ENCODE measurements at regions not wholly inside any gene's neighbourhood (a gene's known extent, or its start where the extent isn't known, plus 50 kb on each side); places are given as distances from the start of the nearest gene placed in this dataset.

DNA sequence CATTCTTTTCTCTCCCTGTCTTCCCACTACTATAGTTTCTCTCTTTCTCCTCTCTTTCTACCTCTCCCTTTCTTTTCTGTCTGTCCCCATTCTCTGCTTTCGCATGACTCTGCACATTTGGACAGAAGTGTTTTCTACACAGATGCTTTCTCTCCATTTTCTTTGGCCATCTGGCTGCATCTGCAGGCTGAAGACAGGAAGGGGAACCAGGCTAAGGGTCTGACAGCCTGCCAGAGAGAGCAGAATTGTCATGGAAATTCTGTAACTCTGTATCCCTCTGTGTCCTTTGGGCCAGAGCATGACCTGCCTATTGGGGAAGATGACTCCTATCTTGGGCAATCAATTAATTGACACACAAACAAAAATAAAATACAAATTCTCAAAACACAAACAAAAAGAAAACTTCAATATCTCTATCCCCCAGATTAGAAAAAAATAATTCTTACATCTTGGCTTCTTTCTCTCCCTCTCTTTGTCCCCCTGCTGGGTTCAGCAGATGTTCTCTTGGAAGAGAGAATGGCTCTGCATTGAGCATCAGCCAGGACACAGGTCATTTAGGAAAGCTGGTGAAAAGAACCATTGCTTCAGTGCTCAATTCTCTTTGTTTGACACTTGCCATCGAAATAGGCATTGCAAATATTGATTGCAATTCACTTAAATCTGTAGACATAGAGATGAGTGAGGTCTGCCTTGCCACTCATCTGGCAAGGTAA lies 415.9 kb upstream of the KLF4 start:
- in situ Hi-C loops (cut with HindIII; ENCODE audit: low sequenced_read_pairs) = no loop called here
- TF ChIP-seq, protein P1, sequence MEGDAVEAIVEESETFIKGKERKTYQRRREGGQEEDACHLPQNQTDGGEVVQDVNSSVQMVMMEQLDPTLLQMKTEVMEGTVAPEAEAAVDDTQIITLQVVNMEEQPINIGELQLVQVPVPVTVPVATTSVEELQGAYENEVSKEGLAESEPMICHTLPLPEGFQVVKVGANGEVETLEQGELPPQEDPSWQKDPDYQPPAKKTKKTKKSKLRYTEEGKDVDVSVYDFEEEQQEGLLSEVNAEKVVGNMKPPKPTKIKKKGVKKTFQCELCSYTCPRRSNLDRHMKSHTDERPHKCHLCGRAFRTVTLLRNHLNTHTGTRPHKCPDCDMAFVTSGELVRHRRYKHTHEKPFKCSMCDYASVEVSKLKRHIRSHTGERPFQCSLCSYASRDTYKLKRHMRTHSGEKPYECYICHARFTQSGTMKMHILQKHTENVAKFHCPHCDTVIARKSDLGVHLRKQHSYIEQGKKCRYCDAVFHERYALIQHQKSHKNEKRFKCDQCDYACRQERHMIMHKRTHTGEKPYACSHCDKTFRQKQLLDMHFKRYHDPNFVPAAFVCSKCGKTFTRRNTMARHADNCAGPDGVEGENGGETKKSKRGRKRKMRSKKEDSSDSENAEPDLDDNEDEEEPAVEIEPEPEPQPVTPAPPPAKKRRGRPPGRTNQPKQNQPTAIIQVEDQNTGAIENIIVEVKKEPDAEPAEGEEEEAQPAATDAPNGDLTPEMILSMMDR (IDR thresholded peaks at IDR 0.05; ENCODE audit: low read depth, low read length, missing control alignments) = no peak
- H3K4me3 ChIP-seq (ENCODE audit: low read depth, low read length) = no peak overlapping the region
- DNase-seq (ENCODE audit: low read depth) = no peak

DNA sequence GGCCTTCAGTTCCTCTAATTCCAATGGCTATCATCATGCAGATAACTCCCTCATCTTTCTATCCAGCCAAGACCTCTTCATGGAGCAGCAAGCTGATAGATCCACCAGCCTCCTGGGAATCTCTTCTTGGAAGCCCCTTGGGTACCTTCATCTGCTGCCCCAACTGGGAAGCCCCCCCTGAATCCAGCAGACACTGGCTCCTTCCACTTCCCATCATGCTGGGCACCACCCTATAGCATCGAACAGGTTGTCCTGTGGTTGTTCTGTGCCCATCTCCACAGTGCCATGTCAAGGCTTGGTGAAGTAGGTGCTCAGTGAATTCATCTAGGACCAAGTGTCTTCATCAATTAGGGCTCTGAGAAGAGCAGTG lies 410.4 kb upstream of the KLF4 start:
- no peak for DNase-seq (ENCODE audit: low read depth)
- TF ChIP-seq, protein P1 (IDR thresholded peaks at IDR 0.05; ENCODE audit: low read depth, low read length, missing control alignments) = no peak
- no peak overlapping the region for H3K4me3 ChIP-seq (ENCODE audit: low read depth, low read length)
- in situ Hi-C loops (cut with HindIII; ENCODE audit: low sequenced_read_pairs) = no loop called here

DNA sequence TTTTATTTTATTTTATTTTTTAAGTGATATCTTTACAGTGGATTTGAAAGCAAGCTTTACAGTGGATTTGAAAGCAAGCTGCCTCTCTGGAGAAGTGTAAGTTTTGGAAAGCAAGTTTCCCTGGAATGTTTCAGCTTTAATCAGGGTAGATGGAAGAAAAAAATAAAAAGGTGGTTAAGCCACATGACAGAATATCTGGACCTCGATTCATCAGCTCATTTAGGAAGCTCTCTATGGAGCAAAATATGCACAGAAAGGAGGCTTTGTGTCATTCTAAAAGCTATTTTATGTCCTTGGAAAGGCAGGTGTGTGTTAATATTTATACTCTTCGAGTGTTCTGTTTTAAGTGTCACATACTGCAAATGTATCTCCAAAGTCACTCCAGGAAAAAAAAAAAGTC lies 409.2 kb upstream of the KLF4 start:
- DNase-seq (ENCODE audit: low read depth) = no peak
- TF ChIP-seq, protein P1 (IDR thresholded peaks at IDR 0.05; ENCODE audit: low read depth, low read length, missing control alignments) = no peak
- no peak overlapping the region for H3K4me3 ChIP-seq (ENCODE audit: low read depth, low read length)
- in situ Hi-C loops (cut with HindIII; ENCODE audit: low sequenced_read_pairs) = no loop called here

DNA sequence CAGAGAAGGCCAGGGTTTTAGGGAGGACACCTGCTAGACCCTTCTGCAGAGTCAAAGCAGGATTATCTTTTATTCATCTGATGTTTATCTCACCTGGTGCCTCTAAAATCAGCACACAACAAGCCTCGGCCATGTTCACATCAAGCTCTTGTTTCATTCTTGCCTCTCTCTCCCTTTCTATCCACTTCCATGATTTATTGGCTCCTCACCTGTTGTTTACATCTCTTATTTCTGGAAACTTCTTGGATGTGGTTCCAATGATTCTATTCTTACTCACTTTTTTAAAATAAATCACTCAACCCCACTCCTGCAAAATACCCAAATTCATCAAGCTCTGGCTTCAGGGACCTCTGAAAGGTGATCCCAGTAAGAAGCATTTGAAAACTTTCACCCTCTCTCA lies 407.0 kb upstream of the KLF4 start:
- DNase-seq (ENCODE audit: low read depth) = no peak
- TF ChIP-seq, protein P1 (IDR thresholded peaks at IDR 0.05; ENCODE audit: low read depth, low read length, missing control alignments) = no peak
- in situ Hi-C loops (cut with HindIII; ENCODE audit: low sequenced_read_pairs) = no loop called here
- no peak overlapping the region for H3K4me3 ChIP-seq (ENCODE audit: low read depth, low read length)

DNA sequence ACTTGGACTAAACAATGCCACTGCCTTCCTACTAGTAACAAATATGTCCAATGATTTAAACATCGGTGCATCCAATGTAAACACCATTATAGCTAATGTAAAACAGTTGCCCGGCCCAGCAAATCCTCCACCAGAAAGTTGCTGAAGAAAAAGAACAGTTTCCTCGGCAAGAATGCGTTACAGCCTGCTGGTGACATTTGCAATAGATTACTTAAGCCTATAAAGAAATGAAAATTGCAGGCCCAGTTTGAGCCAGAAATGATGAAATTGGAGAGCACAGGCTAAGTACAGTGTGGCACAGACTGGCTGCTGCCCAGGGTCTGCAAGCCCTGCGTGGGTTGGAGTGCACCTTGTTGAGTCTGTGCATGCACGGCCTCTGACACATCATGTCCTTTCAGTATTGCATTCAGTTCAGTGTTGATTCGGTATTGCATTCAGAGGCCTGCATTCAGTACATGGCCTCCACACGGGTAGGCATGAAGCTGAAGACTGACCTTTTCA lies 406.0 kb upstream of the KLF4 start:
- in situ Hi-C loops (cut with HindIII; ENCODE audit: low sequenced_read_pairs) = no loop called here
- DNase-seq (ENCODE audit: low read depth) = no peak
- TF ChIP-seq, protein P1 (IDR thresholded peaks at IDR 0.05; ENCODE audit: low read depth, low read length, missing control alignments) = no peak
- H3K4me3 ChIP-seq (ENCODE audit: low read depth, low read length) = no peak overlapping the region

DNA sequence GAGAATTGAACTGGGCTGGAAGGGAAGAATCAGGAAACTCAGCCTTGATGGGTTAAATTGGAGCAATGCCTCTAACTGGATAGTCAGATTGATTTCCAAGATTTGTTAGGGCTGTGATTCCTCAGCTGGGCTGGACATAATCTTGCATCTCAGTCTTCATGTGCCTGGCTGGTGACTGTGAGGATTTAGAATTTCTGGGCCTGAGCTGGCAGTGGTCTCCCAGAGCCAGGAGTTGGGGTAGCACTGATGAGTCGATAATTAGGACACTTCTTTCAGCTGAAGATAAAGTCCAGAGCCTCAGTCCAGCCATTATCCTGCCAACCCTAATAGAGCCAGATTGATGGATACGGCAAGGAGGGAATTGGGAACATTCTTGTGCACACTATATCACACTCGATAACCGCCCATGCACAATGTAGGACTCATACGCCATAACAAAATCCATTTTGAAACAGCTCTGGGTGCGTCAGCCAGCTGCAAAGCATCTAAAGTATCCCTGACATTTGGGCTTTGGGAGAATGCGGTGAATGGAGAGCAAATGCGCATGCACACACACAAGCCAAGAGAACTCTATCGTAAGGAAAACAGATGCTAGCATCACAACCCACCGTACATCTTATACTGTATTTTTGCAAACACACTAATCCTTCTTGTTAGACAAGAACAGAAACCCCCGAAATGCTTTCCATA lies 405.1 kb upstream of the KLF4 start:
- TF ChIP-seq, protein P1 (IDR thresholded peaks at IDR 0.05; ENCODE audit: low read depth, low read length, missing control alignments) = no peak
- no peak overlapping the region for H3K4me3 ChIP-seq (ENCODE audit: low read depth, low read length)
- DNase-seq (ENCODE audit: low read depth) = no peak
- in situ Hi-C loops (cut with HindIII; ENCODE audit: low sequenced_read_pairs) = no loop called here

Data from astrocyte of the cerebellum (primary cell).